Adipocyte (in vitro differentiated cells): ENCODE measurements at regions not wholly inside any gene's neighbourhood (a gene's known extent, or its start where the extent isn't known, plus 50 kb on each side); places are given as distances from the start of the nearest gene placed in this dataset.

Source experiments
- DNase-seq: peaks from one replicate; pipeline ENCODE4 v3.0.0-alpha.2; 2015; ENCODE audit warnings: low read depth
- H3K27me3 ChIP-seq: replicated peaks from 2 replicates; pipeline ENCODE4 v1.7.0; 2013; ENCODE audit warnings: mild to moderate bottlenecking, low read length, moderate library complexity; ENCODE audit not compliant: control insufficient read depth, insufficient read depth
- H3K36me3 ChIP-seq: 2 replicates; pipeline ENCODE4 v1.7.0; 2013; ENCODE audit warnings: low read length, mild to moderate bottlenecking, moderate library complexity; ENCODE audit not compliant: control insufficient read depth, insufficient read depth, severe bottlenecking
- H3K4me1 ChIP-seq: 2 replicates; pipeline ENCODE4 v1.7.0; 2013; ENCODE audit warnings: mild to moderate bottlenecking, low read length, moderate library complexity; ENCODE audit not compliant: control insufficient read depth, insufficient read depth
- H3K4me3 ChIP-seq: 2 replicates; pipeline ENCODE4 v1.7.0; 2013; ENCODE audit warnings: mild to moderate bottlenecking, low read length, moderate library complexity
- H3K9ac ChIP-seq: 2 replicates; pipeline ENCODE4 v1.7.0; 2013; ENCODE audit warnings: mild to moderate bottlenecking, low read length, moderate library complexity
- H3K9me3 ChIP-seq: 2 replicates; pipeline ENCODE4 v1.7.0; 2013; ENCODE audit warnings: mild to moderate bottlenecking, low read length, moderate library complexity; ENCODE audit not compliant: control insufficient read depth

- Histone ChIP-seq H3K4me1 (peaks cover 4% of the 10 kb centered on the region), H3K9me3 (no peaks in the 10 kb centered on the region), H3K27me3 (no peaks in the 10 kb centered on the region), H3K9ac (no peak overlapping the region), H3K4me3 (no peak overlapping the region), H3K36me3 (no peaks in the 10 kb centered on the region)
- DNase-seq: no peak
Observed at GRCh38 chr17:15177343-15177742, 87.8 kb downstream of the PMP22 start.

GRCh38 chr17:15175356-15175755 lies 89.8 kb downstream of the PMP22 start:
- peaks cover 4% of the 10 kb centered on the region for H3K4me1 ChIP-seq

GRCh38 chr17:15171167-15172047 lies 93.7 kb downstream of the PMP22 start:
- Histone ChIP-seq H3K27me3 (no peaks in the 10 kb centered on the region), H3K36me3 (no peaks in the 10 kb centered on the region), H3K4me1 (peaks cover 4% of the 10 kb centered on the region), H3K9ac (peak overlapping the region; percentile 43), H3K9me3 (no peaks in the 10 kb centered on the region), H3K4me3 (no peak overlapping the region)
- peak; percentile 94 for DNase-seq

More at GRCh38 chr17:15175356-15175755, 89.8 kb downstream of the PMP22 start:
- no peak overlapping the region for H3K9ac ChIP-seq
- H3K4me3 ChIP-seq: no peak overlapping the region
- H3K36me3 ChIP-seq: no peaks in the 10 kb centered on the region
- no peak for DNase-seq
- H3K9me3 ChIP-seq: no peaks in the 10 kb centered on the region
- H3K27me3 ChIP-seq: no peaks in the 10 kb centered on the region

- Histone ChIP-seq H3K27me3 (no peaks in the 10 kb centered on the region), H3K4me1 (peaks cover 4% of the 10 kb centered on the region), H3K36me3 (no peaks in the 10 kb centered on the region), H3K9ac (no peak overlapping the region), H3K9me3 (no peaks in the 10 kb centered on the region), H3K4me3 (no peak overlapping the region)
- no peak for DNase-seq
Observed at GRCh38 chr17:15169676-15170075, 95.5 kb downstream of the PMP22 start.

GRCh38 chr17:15168379-15168778 lies 96.7 kb downstream of the PMP22 start:
- Histone ChIP-seq H3K36me3 (no peaks in the 10 kb centered on the region), H3K27me3 (no peaks in the 10 kb centered on the region), H3K9me3 (no peaks in the 10 kb centered on the region), H3K4me3 (no peak overlapping the region), H3K4me1 (peaks cover 4% of the 10 kb centered on the region), H3K9ac (no peak overlapping the region)
- no peak for DNase-seq

- Histone ChIP-seq H3K4me3 (no peak overlapping the region), H3K9me3 (no peaks in the 10 kb centered on the region), H3K36me3 (no peaks in the 10 kb centered on the region), H3K4me1 (peaks cover 20% of the 10 kb centered on the region), H3K27me3 (no peaks in the 10 kb centered on the region), H3K9ac (no peak overlapping the region)
- DNase-seq: no peak
Observed at GRCh38 chr17:15161395-15161794, 103.7 kb downstream of the PMP22 start.

GRCh38 chr17:15157051-15157450 lies 108.1 kb downstream of the PMP22 start:
- no peaks in the 10 kb centered on the region for H3K27me3 ChIP-seq
- H3K36me3 ChIP-seq: no peaks in the 10 kb centered on the region
- peaks cover 37% of the 10 kb centered on the region for H3K4me1 ChIP-seq
- no peak overlapping the region for H3K9ac ChIP-seq
- no peaks in the 10 kb centered on the region for H3K9me3 ChIP-seq
- peak; percentile 50 for DNase-seq
- H3K4me3 ChIP-seq: no peak overlapping the region

- H3K27me3 ChIP-seq: no peaks in the 10 kb centered on the region
- peak; percentile 72 for DNase-seq
- H3K9me3 ChIP-seq: no peaks in the 10 kb centered on the region
- H3K9ac ChIP-seq: no peak overlapping the region
- no peak overlapping the region for H3K4me3 ChIP-seq
- H3K36me3 ChIP-seq: no peaks in the 10 kb centered on the region
- H3K4me1 ChIP-seq: peaks cover 37% of the 10 kb centered on the region
Observed at GRCh38 chr17:15154618-15155017, 110.5 kb downstream of the PMP22 start.

GRCh38 chr17:15145621-15146020 lies 119.5 kb downstream of the PMP22 start:
- H3K9me3 ChIP-seq: no peaks in the 10 kb centered on the region
- peak; percentile 43 for DNase-seq
- no peaks in the 10 kb centered on the region for H3K27me3 ChIP-seq
- H3K9ac ChIP-seq: no peak overlapping the region
- no peaks in the 10 kb centered on the region for H3K36me3 ChIP-seq
- H3K4me1 ChIP-seq: no peaks in the 10 kb centered on the region
- H3K4me3 ChIP-seq: no peak overlapping the region

GRCh38 chr17:15143524-15143923 lies 121.6 kb downstream of the PMP22 start:
- H3K9ac ChIP-seq: no peak overlapping the region
- no peaks in the 10 kb centered on the region for H3K36me3 ChIP-seq
- H3K27me3 ChIP-seq: no peaks in the 10 kb centered on the region
- no peak overlapping the region for H3K4me3 ChIP-seq
- DNase-seq: no peak
- no peaks in the 10 kb centered on the region for H3K4me1 ChIP-seq
- H3K9me3 ChIP-seq: no peaks in the 10 kb centered on the region

- H3K4me3 ChIP-seq: no peak overlapping the region
- H3K9me3 ChIP-seq: no peaks in the 10 kb centered on the region
- H3K4me1 ChIP-seq: no peaks in the 10 kb centered on the region
- DNase-seq: no peak
- no peaks in the 10 kb centered on the region for H3K36me3 ChIP-seq
- H3K27me3 ChIP-seq: no peaks in the 10 kb centered on the region
- no peak overlapping the region for H3K9ac ChIP-seq
Observed at GRCh38 chr17:15134363-15134762, 130.8 kb downstream of the PMP22 start.

- no peak overlapping the region for H3K9ac ChIP-seq
- DNase-seq: no peak
- no peak overlapping the region for H3K4me3 ChIP-seq
- H3K27me3 ChIP-seq: no peaks in the 10 kb centered on the region
- H3K9me3 ChIP-seq: no peaks in the 10 kb centered on the region
- H3K36me3 ChIP-seq: no peaks in the 10 kb centered on the region
- no peaks in the 10 kb centered on the region for H3K4me1 ChIP-seq
Observed at GRCh38 chr17:15133826-15134225, 131.3 kb downstream of the PMP22 start.
